PFSK-1 (cell line): ENCODE measurements at regions not wholly inside any gene's neighbourhood (a gene's known extent, or its start where the extent isn't known, plus 50 kb on each side); places are given as distances from the start of the nearest gene placed in this dataset.

Experiments used
- FOXP2 ChIP-seq: optimal IDR thresholded peaks from 2 replicates; pipeline ENCODE3; 2011; ENCODE audit warnings: borderline replicate concordance, control low read depth, inconsistent platforms; ENCODE audit not compliant: insufficient read depth; ENCODE audit errors: extremely low read length, extremely low read depth
- POLR2AphosphoS5 ChIP-seq: IDR thresholded peaks from 2 replicates; pipeline ENCODE4 v1.6.1; 2012; ENCODE audit warnings: low read depth, mild to moderate bottlenecking, control low read depth, low read length, moderate library complexity
- REST ChIP-seq, 2 experiments: IDR thresholded peaks; 2 replicates each; pipeline versions ENCODE4 v1.6.1 to v1.8.0; 2011 to 2012; ENCODE audit warnings: low read depth in 2 of 2, low read length in 2 of 2, control low read depth in 1 of 2, inconsistent platforms in 1 of 2, mild to moderate bottlenecking in 1 of 2, moderate library complexity in 1 of 2; ENCODE audit not compliant: insufficient read depth in 1 of 2
- SIN3A ChIP-seq: IDR thresholded peaks from 2 replicates; pipeline ENCODE4 v1.6.1; 2012; ENCODE audit warnings: mild to moderate bottlenecking, low read length, moderate library complexity, borderline replicate concordance; ENCODE audit not compliant: insufficient read depth
- TAF1 ChIP-seq: IDR thresholded peaks from 2 replicates; pipeline ENCODE4 v1.6.1; 2012; ENCODE audit warnings: low read length, control low read depth, borderline replicate concordance; ENCODE audit not compliant: insufficient read depth

DNA sequence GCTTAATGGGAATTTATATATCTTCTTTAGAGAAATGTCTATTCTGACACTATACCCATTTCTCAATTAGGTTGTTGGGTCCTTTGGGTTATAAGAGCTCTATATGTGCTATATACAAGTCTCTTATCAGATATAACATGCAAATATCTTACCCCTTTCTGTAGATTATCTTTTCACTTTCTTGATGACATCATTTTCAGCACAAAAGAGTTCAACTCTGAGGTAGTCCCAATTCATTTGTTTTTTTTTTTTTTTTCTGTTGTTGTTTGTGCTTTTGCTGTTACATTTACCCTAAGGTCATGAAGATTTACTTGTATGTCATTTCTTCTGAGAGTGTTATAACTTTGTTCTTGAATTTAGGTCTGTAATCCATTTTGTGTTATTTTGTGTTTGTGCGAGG lies 326.4 kb downstream of the CENPC start:
- TF ChIP-seq POLR2AphosphoS5: no peak
- TF ChIP-seq TAF1: no peak
- TF ChIP-seq SIN3A: no peak
- TF ChIP-seq FOXP2: no peak
- TF ChIP-seq REST (IDR thresholded peaks at IDR 0.05; ENCODE audit: insufficient read depth in 1 of 2, low read depth in 2 of 2, low read length in 2 of 2): no peak

- TF ChIP-seq FOXP2 (no peak), TAF1 (no peak), REST (IDR thresholded peaks at IDR 0.05; ENCODE audit: insufficient read depth in 1 of 2, low read depth in 2 of 2, low read length in 2 of 2) (no peak), POLR2AphosphoS5 (no peak), SIN3A (no peak)
Observed at GRCh38 chr4:67207941-67208441, 337.3 kb downstream of the CENPC start.

GRCh38 chr4:67204441-67204840 lies 340.9 kb downstream of the CENPC start:
- no peak for TF ChIP-seq REST (IDR thresholded peaks at IDR 0.05; ENCODE audit: insufficient read depth in 1 of 2, low read depth in 2 of 2, low read length in 2 of 2)
- TF ChIP-seq FOXP2: no peak
- no peak for TF ChIP-seq TAF1
- TF ChIP-seq SIN3A: no peak
- no peak for TF ChIP-seq POLR2AphosphoS5

DNA sequence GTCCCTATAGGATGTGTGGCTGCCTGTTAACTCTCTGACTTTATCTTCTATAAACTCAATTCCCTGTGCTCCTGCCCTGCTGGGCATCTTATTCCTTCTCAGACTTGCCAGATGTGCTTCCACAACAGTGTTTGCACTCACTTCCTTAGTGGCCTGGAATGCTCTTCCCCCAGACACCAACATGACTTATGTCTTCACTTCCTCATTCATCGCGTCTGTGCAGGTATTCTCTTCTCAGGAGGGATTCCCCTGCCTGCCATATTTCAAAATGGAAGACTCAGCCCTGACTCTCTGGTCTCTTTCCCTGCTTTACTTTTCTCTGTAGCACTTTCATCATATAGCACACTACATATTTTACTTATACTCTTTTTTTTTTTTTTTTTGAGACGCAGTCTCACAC lies 344.0 kb downstream of the CENPC start:
- TF ChIP-seq POLR2AphosphoS5: no peak
- TF ChIP-seq TAF1: no peak
- no peak for TF ChIP-seq REST (IDR thresholded peaks at IDR 0.05; ENCODE audit: insufficient read depth in 1 of 2, low read depth in 2 of 2, low read length in 2 of 2)
- TF ChIP-seq SIN3A: no peak
- no peak for TF ChIP-seq FOXP2

GRCh38 chr4:67198727-67199126 lies 346.6 kb downstream of the CENPC start:
- TF ChIP-seq SIN3A (no peak), FOXP2 (no peak), REST (IDR thresholded peaks at IDR 0.05; ENCODE audit: insufficient read depth in 1 of 2, low read depth in 2 of 2, low read length in 2 of 2) (no peak), POLR2AphosphoS5 (no peak), TAF1 (no peak)
